NCI-H2196 (cell line): ENCODE measurements at regions not wholly inside any gene's neighbourhood (a gene's known extent, or its start where the extent isn't known, plus 50 kb on each side); places are given as distances from the start of the nearest gene placed in this dataset.
"Not testable (repeated sequence)": the region's sequence is repeated elsewhere in the genome, so short reads cannot be mapped to it uniquely, and the experiment has no call there.

Experiments
- DNase-seq: peaks from one replicate; lab custom pipeline; 2025; ENCODE audit not compliant: unreplicated experiment; lab: John Stamatoyannopoulos, UW

- DNase-seq, result no peak
Measured at GRCh38 chr4:188282471-188283232, 143.4 kb downstream of the TRIML1 start.

- DNase-seq, result no peak
Measured at GRCh38 chr4:188287169-188287894, 148.1 kb downstream of the TRIML1 start.

GRCh38 chr4:188289531-188290125, 150.4 kb downstream of the TRIML1 start:
- DNase-seq, result no peak

GRCh38 chr4:188295899-188296298, 156.7 kb downstream of the TRIML1 start:
- no peak for DNase-seq

GRCh38 chr4:188296331-188296730, 157.1 kb downstream of the TRIML1 start:
- no peak for DNase-seq

- DNase-seq, result no peak
Measured at GRCh38 chr4:188297873-188298272, 158.6 kb downstream of the TRIML1 start.

GRCh38 chr4:188299161-188299560, 159.9 kb downstream of the TRIML1 start:
- DNase-seq, result no peak

GRCh38 chr4:188300385-188300784, 161.1 kb downstream of the TRIML1 start:
- no peak for DNase-seq

GRCh38 chr4:188305690-188306089, 166.4 kb downstream of the TRIML1 start:
- no peak for DNase-seq

GRCh38 chr4:188307591-188307990, 168.3 kb downstream of the TRIML1 start:
- no peak for DNase-seq

- DNase-seq, result no peak
Measured at GRCh38 chr4:188308142-188308541, 168.9 kb downstream of the TRIML1 start.

- DNase-seq, result no peak
Measured at GRCh38 chr4:188316391-188316790, 177.2 kb downstream of the TRIML1 start.

GRCh38 chr4:188328966-188329365, 189.7 kb downstream of the TRIML1 start:
- no peak for DNase-seq

- DNase-seq, result no peak
Measured at GRCh38 chr4:188329521-188329920, 190.3 kb downstream of the TRIML1 start.

- no peak for DNase-seq
Measured at GRCh38 chr4:188332265-188332664, 193.0 kb downstream of the TRIML1 start.

GRCh38 chr4:188336891-188337290, 197.7 kb downstream of the TRIML1 start:
- no peak for DNase-seq

GRCh38 chr4:188341428-188341827, 202.2 kb downstream of the TRIML1 start:
- DNase-seq, result no peak

- no peak for DNase-seq
Measured at GRCh38 chr4:188346171-188346809, 207.0 kb downstream of the TRIML1 start.

- DNase-seq, result no peak
Measured at GRCh38 chr4:188347339-188347738, 208.1 kb downstream of the TRIML1 start.

GRCh38 chr4:188349569-188349968, 210.3 kb downstream of the TRIML1 start:
- DNase-seq, result not testable (repeated sequence)

GRCh38 chr4:188363196-188363595, 224.0 kb downstream of the TRIML1 start:
- no peak for DNase-seq

- no peak for DNase-seq
Measured at GRCh38 chr4:188370777-188371176, 231.5 kb downstream of the TRIML1 start.
